NCI-H345 treated with DMSO at 0.1 percent for 48 hours (cell line): ENCODE measurements at regions not wholly inside any gene's neighbourhood (a gene's known extent, or its start where the extent isn't known, plus 50 kb on each side); places are given as distances from the start of the nearest gene placed in this dataset.

ENCODE experiments used
- DNase-seq: peaks from one replicate; lab custom pipeline; 2025; ENCODE audit not compliant: unreplicated experiment; lab: John Stamatoyannopoulos, UW

GRCh38 chr2:6557737-6558136, 308.0 kb downstream of the CMPK2 start:
- no peak for DNase-seq

GRCh38 chr2:6562771-6563170, 302.9 kb downstream of the CMPK2 start:
- no peak for DNase-seq

GRCh38 chr2:6564326-6564725, 301.4 kb downstream of the CMPK2 start:
- no peak for DNase-seq

GRCh38 chr2:6574121-6574520, 291.6 kb downstream of the CMPK2 start:
- DNase-seq: no peak

GRCh38 chr2:6576302-6576701, 289.4 kb downstream of the CMPK2 start:
- no peak for DNase-seq

GRCh38 chr2:6577960-6578359, 287.7 kb downstream of the CMPK2 start:
- DNase-seq: no peak

- no peak for DNase-seq
These were observed 287.3 kb downstream of the CMPK2 start for GRCh38 chr2:6578416-6578815.

- no peak for DNase-seq
These were observed 286.4 kb downstream of the CMPK2 start for GRCh38 chr2:6579281-6579680.

GRCh38 chr2:6580982-6581381, 284.7 kb downstream of the CMPK2 start:
- no peak for DNase-seq

GRCh38 chr2:6589150-6589549, 276.6 kb downstream of the CMPK2 start:
- no peak for DNase-seq

- DNase-seq: no peak
These were observed 275.3 kb downstream of the CMPK2 start for GRCh38 chr2:6590442-6590841.

GRCh38 chr2:6602471-6602870, 263.2 kb downstream of the CMPK2 start:
- DNase-seq: no peak

- no peak for DNase-seq
These were observed 259.7 kb downstream of the CMPK2 start for GRCh38 chr2:6605836-6606505.

GRCh38 chr2:6617794-6618193, 247.9 kb downstream of the CMPK2 start:
- no peak for DNase-seq

GRCh38 chr2:6618201-6618600, 247.5 kb downstream of the CMPK2 start:
- no peak for DNase-seq

GRCh38 chr2:6623746-6624145, 242.0 kb downstream of the CMPK2 start:
- no peak for DNase-seq

GRCh38 chr2:6626401-6627012, 239.2 kb downstream of the CMPK2 start:
- no peak for DNase-seq

- DNase-seq: no peak
These were observed 238.4 kb downstream of the CMPK2 start for GRCh38 chr2:6627316-6627715.

GRCh38 chr2:6630209-6630608, 235.5 kb downstream of the CMPK2 start:
- DNase-seq: no peak

- DNase-seq: no peak
These were observed 230.4 kb downstream of the CMPK2 start for GRCh38 chr2:6635296-6635695.

- no peak for DNase-seq
These were observed 228.4 kb downstream of the CMPK2 start for GRCh38 chr2:6637330-6637729.

GRCh38 chr2:6639929-6640620, 225.6 kb downstream of the CMPK2 start:
- DNase-seq: no peak
